Astrocyte (in vitro differentiated cells and primary cell): ENCODE measurements at regions not wholly inside any gene's neighbourhood (a gene's known extent, or its start where the extent isn't known, plus 50 kb on each side); places are given as distances from the start of the nearest gene placed in this dataset.
"Not testable (repeated sequence)": the region's sequence is repeated elsewhere in the genome, so short reads cannot be mapped to it uniquely, and the experiment has no call there.

Experiments
- DNase-seq: peaks from one replicate; pipeline ENCODE4 v3.0.0-alpha.2; 2010; ENCODE audit warnings: low read depth
- FAIRE-seq: peaks from 2 replicates; lab custom pipeline; 2011; peaks lifted over from hg19 to GRCh38; lab: Jason Lieb, UNC
- H2AFZ ChIP-seq: 2 replicates; pipeline ENCODE4 v1.6.0; 2012; ENCODE audit warnings: low read depth, low read length, inconsistent platforms
- H3K27ac ChIP-seq: 2 replicates; pipeline ENCODE4 v1.5.1; 2011; ENCODE audit warnings: low read depth, low read length, inconsistent platforms
- H3K27me3 ChIP-seq: 2 replicates; pipeline ENCODE4 v1.6.0; 2011; ENCODE audit warnings: low read length, inconsistent platforms; ENCODE audit not compliant: insufficient read depth
- H3K36me3 ChIP-seq: 2 replicates; pipeline ENCODE4 v1.5.1; 2011; ENCODE audit warnings: low read length, inconsistent platforms; ENCODE audit not compliant: insufficient read depth
- H3K4me1 ChIP-seq: 2 replicates; pipeline ENCODE4 v1.5.1; 2011; ENCODE audit warnings: low read length, inconsistent platforms; ENCODE audit not compliant: insufficient read depth
- H3K4me2 ChIP-seq: 2 replicates; pipeline ENCODE4 v1.6.0; 2012; ENCODE audit warnings: low read length, inconsistent platforms
- H3K4me3 ChIP-seq: 2 replicates; pipeline ENCODE4 v1.5.1; 2011; ENCODE audit warnings: low read depth, mild to moderate bottlenecking, low read length, inconsistent platforms; ENCODE audit not compliant: insufficient read depth
- H3K79me2 ChIP-seq: 2 replicates; pipeline ENCODE4 v1.6.0; 2012; ENCODE audit warnings: mild to moderate bottlenecking, low read length, inconsistent platforms; ENCODE audit not compliant: insufficient read depth
- H3K9ac ChIP-seq: 2 replicates; pipeline ENCODE4 v1.6.0; 2012; ENCODE audit warnings: mild to moderate bottlenecking, low read length, inconsistent platforms
- H3K9me3 ChIP-seq: 2 replicates; pipeline ENCODE4 v1.5.1; 2012; ENCODE audit warnings: low read depth, mild to moderate bottlenecking, low read length, inconsistent platforms; ENCODE audit not compliant: insufficient read depth
- H4K20me1 ChIP-seq: 2 replicates; pipeline ENCODE4 v1.6.0; 2012; ENCODE audit warnings: low read length, inconsistent platforms; ENCODE audit not compliant: insufficient read depth
- H3K27ac Mint-ChIP-seq: one replicate; pipeline ENCODE4 v1.8.0; 2021; ENCODE audit warnings: mild to moderate bottlenecking, mixed read lengths; ENCODE audit not compliant: unreplicated experiment
- H3K27me3 Mint-ChIP-seq: one replicate; pipeline ENCODE4 v1.8.0; 2021; ENCODE audit warnings: low read depth, mixed read lengths; ENCODE audit not compliant: unreplicated experiment
- H3K36me3 Mint-ChIP-seq: one replicate; pipeline ENCODE4 v1.8.0; 2021; ENCODE audit warnings: low read depth, mixed read lengths; ENCODE audit not compliant: unreplicated experiment
- H3K4me1 Mint-ChIP-seq: one replicate; pipeline ENCODE4 v1.8.0; 2021; ENCODE audit warnings: low read depth, mixed read lengths; ENCODE audit not compliant: unreplicated experiment
- H3K4me3 Mint-ChIP-seq: one replicate; pipeline ENCODE4 v1.8.0; 2021; ENCODE audit warnings: mild to moderate bottlenecking, moderate library complexity, mixed read lengths; ENCODE audit not compliant: unreplicated experiment
- H3K9me3 Mint-ChIP-seq: one replicate; pipeline ENCODE4 v1.8.0; 2021; ENCODE audit warnings: mild to moderate bottlenecking, mixed read lengths; ENCODE audit not compliant: unreplicated experiment
- EZH2 ChIP-seq: IDR thresholded peaks from 2 replicates; pipeline ENCODE4 v1.6.1; 2012; ENCODE audit warnings: mild to moderate bottlenecking, low read length, inconsistent platforms; ENCODE audit not compliant: insufficient read depth
- TF ChIP-seq, protein P1 (sequence below): IDR thresholded peaks from 2 replicates; pipeline ENCODE4 v1.5.1; 2011; ENCODE audit warnings: low read depth, mild to moderate bottlenecking, inconsistent platforms, low read length, moderate library complexity; ENCODE audit not compliant: insufficient read depth

- Histone ChIP-seq H3K9ac (no peak overlapping the region), H4K20me1 (no peaks in the 10 kb centered on the region), H3K36me3 (no peaks in the 10 kb centered on the region), H2AFZ (no peak overlapping the region), H3K4me1 (no peaks in the 10 kb centered on the region), H3K27ac (no peak overlapping the region), H3K4me2 (no peak overlapping the region), H3K9me3 (peaks cover 19% of the 10 kb centered on the region), H3K27me3 (no peaks in the 10 kb centered on the region), H3K79me2 (no peaks in the 10 kb centered on the region), H3K4me3 (no peak overlapping the region)
- Mint-ChIP-seq H3K27me3 (no peaks in the 10 kb centered on the region), H3K9me3 (no peaks in the 10 kb centered on the region), H3K36me3 (no peaks in the 10 kb centered on the region), H3K4me1 (no peaks in the 10 kb centered on the region), H3K27ac (no peak overlapping the region), H3K4me3 (no peak overlapping the region)
- DNase-seq (no peak), FAIRE-seq (no peak)
- TF ChIP-seq, protein P1, sequence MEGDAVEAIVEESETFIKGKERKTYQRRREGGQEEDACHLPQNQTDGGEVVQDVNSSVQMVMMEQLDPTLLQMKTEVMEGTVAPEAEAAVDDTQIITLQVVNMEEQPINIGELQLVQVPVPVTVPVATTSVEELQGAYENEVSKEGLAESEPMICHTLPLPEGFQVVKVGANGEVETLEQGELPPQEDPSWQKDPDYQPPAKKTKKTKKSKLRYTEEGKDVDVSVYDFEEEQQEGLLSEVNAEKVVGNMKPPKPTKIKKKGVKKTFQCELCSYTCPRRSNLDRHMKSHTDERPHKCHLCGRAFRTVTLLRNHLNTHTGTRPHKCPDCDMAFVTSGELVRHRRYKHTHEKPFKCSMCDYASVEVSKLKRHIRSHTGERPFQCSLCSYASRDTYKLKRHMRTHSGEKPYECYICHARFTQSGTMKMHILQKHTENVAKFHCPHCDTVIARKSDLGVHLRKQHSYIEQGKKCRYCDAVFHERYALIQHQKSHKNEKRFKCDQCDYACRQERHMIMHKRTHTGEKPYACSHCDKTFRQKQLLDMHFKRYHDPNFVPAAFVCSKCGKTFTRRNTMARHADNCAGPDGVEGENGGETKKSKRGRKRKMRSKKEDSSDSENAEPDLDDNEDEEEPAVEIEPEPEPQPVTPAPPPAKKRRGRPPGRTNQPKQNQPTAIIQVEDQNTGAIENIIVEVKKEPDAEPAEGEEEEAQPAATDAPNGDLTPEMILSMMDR = no peak
- no peak for TF ChIP-seq EZH2
Observed at GRCh38 chr5:3446410-3446809, 149.2 kb upstream of the IRX1 start.

DNA sequence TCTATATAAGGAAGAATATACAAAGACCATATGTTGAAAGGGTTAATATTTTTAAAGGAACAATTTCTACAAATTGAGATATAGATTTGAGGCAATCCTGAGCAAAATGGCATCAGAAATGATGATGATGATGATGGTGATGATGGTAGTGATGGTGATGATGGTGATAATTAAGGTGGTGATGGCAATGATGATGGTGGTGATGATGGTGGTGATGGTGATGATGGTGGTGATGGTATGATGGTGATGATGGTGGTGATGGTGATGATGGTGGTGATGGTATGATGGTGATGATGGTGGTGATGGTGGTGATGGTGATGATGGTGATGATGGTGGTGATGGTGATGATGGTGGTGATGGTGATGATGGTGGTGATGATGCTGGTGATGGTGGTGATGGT is 150.1 kb upstream of the IRX1 start:
- not testable (repeated sequence) for H3K27ac ChIP-seq, H3K27me3 ChIP-seq, H3K4me2 ChIP-seq, H4K20me1 ChIP-seq, H3K79me2 ChIP-seq, H3K4me1 ChIP-seq, H3K4me3 Mint-ChIP-seq, H3K9me3 Mint-ChIP-seq, H3K4me3 ChIP-seq, H3K4me1 Mint-ChIP-seq, DNase-seq, H3K27me3 Mint-ChIP-seq, H3K36me3 Mint-ChIP-seq, FAIRE-seq, H3K36me3 ChIP-seq, H2AFZ ChIP-seq, H3K27ac Mint-ChIP-seq, H3K9ac ChIP-seq
- H3K9me3 ChIP-seq = peaks cover 19% of the 10 kb centered on the region

DNA sequence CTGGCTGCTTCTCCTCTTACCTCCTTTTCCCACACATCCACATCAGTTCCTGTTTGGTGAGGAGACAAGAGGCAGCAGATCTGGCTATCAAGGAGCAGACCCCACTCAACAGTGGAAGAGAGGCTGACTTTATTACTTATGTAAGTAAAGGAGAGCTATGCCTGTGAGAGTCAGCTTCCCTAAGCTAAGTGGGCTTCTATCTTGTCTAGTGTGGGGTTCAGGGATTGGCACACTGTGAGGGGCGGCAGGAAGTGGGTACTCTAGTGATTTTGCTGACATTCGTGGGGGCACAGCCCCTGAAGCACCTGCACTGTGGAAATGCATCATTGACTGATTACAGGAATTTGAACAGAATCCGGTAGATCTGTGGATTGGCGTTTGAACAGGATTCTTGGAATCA is 163.5 kb upstream of the IRX1 start:
- H3K4me2 ChIP-seq = no peak overlapping the region
- no peaks in the 10 kb centered on the region for H3K9me3 Mint-ChIP-seq

More for the DNA sequence above, 163.5 kb upstream of the IRX1 start:
- Histone ChIP-seq H3K9ac (no peak overlapping the region), H2AFZ (no peak overlapping the region), H3K36me3 (no peaks in the 10 kb centered on the region), H3K4me3 (no peak overlapping the region), H3K79me2 (no peaks in the 10 kb centered on the region), H4K20me1 (no peaks in the 10 kb centered on the region), H3K27me3 (no peaks in the 10 kb centered on the region), H3K4me1 (no peaks in the 10 kb centered on the region), H3K9me3 (peaks cover 5% of the 10 kb centered on the region), H3K27ac (no peak overlapping the region)
- DNase-seq = no peak
- Mint-ChIP-seq H3K36me3 (no peaks in the 10 kb centered on the region), H3K4me3 (no peak overlapping the region), H3K4me1 (no peaks in the 10 kb centered on the region), H3K27me3 (peaks cover 52% of the 10 kb centered on the region), H3K27ac (no peak overlapping the region)
- TF ChIP-seq, protein P1 = no peak
- TF ChIP-seq EZH2 = no peak
- no peak for FAIRE-seq
